H1 (cell line): ENCODE measurements at regions not wholly inside any gene's neighbourhood (a gene's known extent, or its start where the extent isn't known, plus 50 kb on each side); places are given as distances from the start of the nearest gene placed in this dataset.

Source experiments
- BCL11A ChIP-seq, 2 experiments: IDR thresholded peaks; one replicate each; pipeline ENCODE4 v1.6.1; 2011; ENCODE audit warnings: low read depth in 2 of 2, low read length in 2 of 2, mild to moderate bottlenecking in 2 of 2
- CEBPB ChIP-seq: IDR thresholded peaks from 2 replicates; pipeline ENCODE4 v1.6.1; 2012; ENCODE audit warnings: low read depth, low read length
- CREB1 ChIP-seq: IDR thresholded peaks from 2 replicates; pipeline ENCODE4 v1.6.1; 2012; ENCODE audit warnings: inconsistent platforms
- CTBP2 ChIP-seq: IDR thresholded peaks from 2 replicates; pipeline ENCODE4 v1.7.0; 2011; ENCODE audit warnings: borderline replicate concordance, mild to moderate bottlenecking, moderate library complexity, mixed read lengths, low read length; ENCODE audit not compliant: insufficient read depth, insufficient read length
- EZH2 ChIP-seq: fragments of 200-600 bp; sonication (generic); IDR thresholded peaks from 2 replicates; pipeline ENCODE4 v1.7.1; 2012; ENCODE audit warnings: low read depth, mild to moderate bottlenecking, moderate library complexity, low read length, inconsistent platforms; ENCODE audit not compliant: severe bottlenecking
- POLR2A ChIP-seq, 2 experiments: IDR thresholded peaks; 1 replicate in 1 of 2; 2 replicates in 1 of 2; pipeline ENCODE4 v1.6.1; 2011; ENCODE audit warnings: low read depth in 2 of 2, low read length in 2 of 2, mild to moderate bottlenecking in 2 of 2; ENCODE audit errors: control extremely low read depth in 1 of 2
- POU5F1 ChIP-seq: IDR thresholded peaks from 2 replicates; pipeline ENCODE4 v1.6.1; 2011; ENCODE audit warnings: low read depth, mild to moderate bottlenecking, low read length, moderate library complexity
- TAF1 ChIP-seq: IDR thresholded peaks from 2 replicates; pipeline ENCODE4 v1.6.1; 2011; ENCODE audit warnings: mild to moderate bottlenecking, low read depth, low read length
- TAF7 ChIP-seq: optimal IDR thresholded peaks from 2 replicates; pipeline ENCODE3; 2011; ENCODE audit warnings: low read depth, mild to moderate bottlenecking, inconsistent platforms, low read length, moderate library complexity, borderline replicate concordance
- TEAD4 ChIP-seq: IDR thresholded peaks from 2 replicates; pipeline ENCODE4 v1.6.1; 2012; ENCODE audit warnings: low read depth, low read length, inconsistent platforms, mixed read lengths
- ZNF274 ChIP-seq: IDR thresholded peaks from 2 replicates; pipeline ENCODE4 v1.7.0; 2012; ENCODE audit warnings: low read length, borderline replicate concordance; ENCODE audit errors: extremely low read depth
- TF ChIP-seq, protein P1 (sequence below), 3 experiments: IDR thresholded peaks; 1 replicate in 2 of 3; 2 replicates in 1 of 3; pipeline versions ENCODE4 v1.5.1 to v1.6.1; 2011; ENCODE audit warnings: low read length in 3 of 3, mild to moderate bottlenecking in 3 of 3, inconsistent platforms in 2 of 3, low read depth in 1 of 3, moderate library complexity in 1 of 3; ENCODE audit not compliant: insufficient read depth in 1 of 3; ENCODE audit errors: control extremely low read depth in 1 of 3

DNA sequence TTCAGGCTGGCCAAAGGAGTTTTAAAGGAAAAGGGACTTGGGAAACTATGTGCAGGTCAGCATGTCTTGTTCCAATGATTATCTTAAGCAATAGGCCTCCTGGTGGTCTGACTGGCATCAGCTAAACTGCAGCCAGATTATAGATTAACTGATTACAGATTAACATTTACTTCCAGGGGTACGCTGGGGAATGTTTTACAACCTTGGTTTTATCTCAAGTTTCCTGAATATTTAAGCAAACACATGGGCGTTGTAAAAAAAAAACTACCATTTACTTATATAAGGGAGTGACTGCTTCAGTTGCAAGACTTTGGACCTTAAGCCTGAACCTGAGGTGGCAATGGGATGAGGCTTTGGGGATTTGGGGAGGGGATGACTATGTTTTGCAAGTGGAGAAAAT lies 600.6 kb upstream of the B3GALT2 start:
- TF ChIP-seq CTBP2 (no peak), TAF7 (no peak), ZNF274 (no peak), TAF1 (no peak), POLR2A (IDR thresholded peaks at IDR 0.05; ENCODE audit: control extremely low read depth in 1 of 2, low read depth in 2 of 2, low read length in 2 of 2) (no peak), CREB1 (no peak), BCL11A (IDR thresholded peaks at IDR 0.05; ENCODE audit: low read depth in 2 of 2, low read length in 2 of 2) (no peak), TEAD4 (no peak), EZH2 (no peak), POU5F1 (no peak), CEBPB (no peak)
- TF ChIP-seq, protein P1, sequence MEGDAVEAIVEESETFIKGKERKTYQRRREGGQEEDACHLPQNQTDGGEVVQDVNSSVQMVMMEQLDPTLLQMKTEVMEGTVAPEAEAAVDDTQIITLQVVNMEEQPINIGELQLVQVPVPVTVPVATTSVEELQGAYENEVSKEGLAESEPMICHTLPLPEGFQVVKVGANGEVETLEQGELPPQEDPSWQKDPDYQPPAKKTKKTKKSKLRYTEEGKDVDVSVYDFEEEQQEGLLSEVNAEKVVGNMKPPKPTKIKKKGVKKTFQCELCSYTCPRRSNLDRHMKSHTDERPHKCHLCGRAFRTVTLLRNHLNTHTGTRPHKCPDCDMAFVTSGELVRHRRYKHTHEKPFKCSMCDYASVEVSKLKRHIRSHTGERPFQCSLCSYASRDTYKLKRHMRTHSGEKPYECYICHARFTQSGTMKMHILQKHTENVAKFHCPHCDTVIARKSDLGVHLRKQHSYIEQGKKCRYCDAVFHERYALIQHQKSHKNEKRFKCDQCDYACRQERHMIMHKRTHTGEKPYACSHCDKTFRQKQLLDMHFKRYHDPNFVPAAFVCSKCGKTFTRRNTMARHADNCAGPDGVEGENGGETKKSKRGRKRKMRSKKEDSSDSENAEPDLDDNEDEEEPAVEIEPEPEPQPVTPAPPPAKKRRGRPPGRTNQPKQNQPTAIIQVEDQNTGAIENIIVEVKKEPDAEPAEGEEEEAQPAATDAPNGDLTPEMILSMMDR (IDR thresholded peaks at IDR 0.05; ENCODE audit: control extremely low read depth in 1 of 3, insufficient read depth in 1 of 3, low read depth in 1 of 3, low read length in 3 of 3), result no peak
